ENCODE measurements at regions not wholly inside any gene's neighbourhood (a gene's known extent, or its start where the extent isn't known, plus 50 kb on each side); places are given as distances from the start of the nearest gene placed in this dataset.

GRCh38 chr7:22921386-22922086 lies 92.4 kb downstream of the HYCC1 start:
- in situ Hi-C loops (cut with HindIII; ENCODE audit: low pct_unique_long_range_greater_than_20kb, low sequenced_read_pairs), result no loop called here
- no peak for DNase-seq (ENCODE audit: low read depth)

- DNase-seq (ENCODE audit: low read depth), result peak; percentile 63
- in situ Hi-C loops (cut with HindIII; ENCODE audit: low pct_unique_long_range_greater_than_20kb, low sequenced_read_pairs), result no loop called here
Observed at GRCh38 chr7:22920672-22921071, 93.3 kb downstream of the HYCC1 start.

- in situ Hi-C loops (cut with HindIII; ENCODE audit: low pct_unique_long_range_greater_than_20kb, low sequenced_read_pairs), result no loop called here
- DNase-seq (ENCODE audit: low read depth), result no peak
Observed at GRCh38 chr7:22913158-22913557, 90.5 kb upstream of the TOMM7 start.

GRCh38 chr7:22911889-22912288 lies 89.2 kb upstream of the TOMM7 start:
- in situ Hi-C loops (cut with HindIII; ENCODE audit: low pct_unique_long_range_greater_than_20kb, low sequenced_read_pairs), result no loop called here
- DNase-seq (ENCODE audit: low read depth), result no peak

GRCh38 chr7:22909917-22910316 lies 87.3 kb upstream of the TOMM7 start:
- in situ Hi-C loops (cut with HindIII; ENCODE audit: low pct_unique_long_range_greater_than_20kb, low sequenced_read_pairs), result no loop called here
- no peak for DNase-seq (ENCODE audit: low read depth)

- in situ Hi-C loops (cut with HindIII; ENCODE audit: low pct_unique_long_range_greater_than_20kb, low sequenced_read_pairs), result no loop called here
- no peak for DNase-seq (ENCODE audit: low read depth)
Observed at GRCh38 chr7:22907805-22908204, 85.2 kb upstream of the TOMM7 start.

- DNase-seq (ENCODE audit: low read depth), result no peak
- in situ Hi-C loops (cut with HindIII; ENCODE audit: low pct_unique_long_range_greater_than_20kb, low sequenced_read_pairs), result no loop called here
Observed at GRCh38 chr7:22900784-22901183, 78.1 kb upstream of the TOMM7 start.

GRCh38 chr7:22900101-22900500 lies 77.5 kb upstream of the TOMM7 start:
- DNase-seq (ENCODE audit: low read depth), result no peak
- in situ Hi-C loops (cut with HindIII; ENCODE audit: low pct_unique_long_range_greater_than_20kb, low sequenced_read_pairs), result no loop called here

GRCh38 chr7:22896917-22897316 lies 74.3 kb upstream of the TOMM7 start:
- in situ Hi-C loops (cut with HindIII; ENCODE audit: low pct_unique_long_range_greater_than_20kb, low sequenced_read_pairs), result no loop called here
- DNase-seq (ENCODE audit: low read depth), result peak; percentile 47

GRCh38 chr7:22895828-22896165 lies 73.1 kb upstream of the TOMM7 start:
- no peak for DNase-seq (ENCODE audit: low read depth)
- in situ Hi-C loops (cut with HindIII; ENCODE audit: low pct_unique_long_range_greater_than_20kb, low sequenced_read_pairs), result no loop called here

- in situ Hi-C loops (cut with HindIII; ENCODE audit: low pct_unique_long_range_greater_than_20kb, low sequenced_read_pairs), result no loop called here
- no peak for DNase-seq (ENCODE audit: low read depth)
Observed at GRCh38 chr7:22895140-22895827, 72.6 kb upstream of the TOMM7 start.

GRCh38 chr7:22894546-22894945 lies 71.9 kb upstream of the TOMM7 start:
- in situ Hi-C loops (cut with HindIII; ENCODE audit: low pct_unique_long_range_greater_than_20kb, low sequenced_read_pairs), result no loop called here
- DNase-seq (ENCODE audit: low read depth), result no peak

GRCh38 chr7:22890773-22891172 lies 68.1 kb upstream of the TOMM7 start:
- in situ Hi-C loops (cut with HindIII; ENCODE audit: low pct_unique_long_range_greater_than_20kb, low sequenced_read_pairs), result no loop called here
- no peak for DNase-seq (ENCODE audit: low read depth)

- in situ Hi-C loops (cut with HindIII; ENCODE audit: low pct_unique_long_range_greater_than_20kb, low sequenced_read_pairs), result no loop called here
- DNase-seq (ENCODE audit: low read depth), result no peak
Observed at GRCh38 chr7:22885797-22886261, 63.2 kb upstream of the TOMM7 start.

GRCh38 chr7:22884911-22885788 lies 62.5 kb upstream of the TOMM7 start:
- DNase-seq (ENCODE audit: low read depth), result no peak
- in situ Hi-C loops (cut with HindIII; ENCODE audit: low pct_unique_long_range_greater_than_20kb, low sequenced_read_pairs), result no loop called here

GRCh38 chr7:22882106-22882505 lies 59.5 kb upstream of the TOMM7 start:
- no peak for DNase-seq (ENCODE audit: low read depth)
- in situ Hi-C loops (cut with HindIII; ENCODE audit: low pct_unique_long_range_greater_than_20kb, low sequenced_read_pairs), result no loop called here

GRCh38 chr7:22879709-22880306 lies 57.2 kb upstream of the TOMM7 start:
- no peak for DNase-seq (ENCODE audit: low read depth)
- in situ Hi-C loops (cut with HindIII; ENCODE audit: low pct_unique_long_range_greater_than_20kb, low sequenced_read_pairs), result no loop called here

- no peak for DNase-seq (ENCODE audit: low read depth)
- in situ Hi-C loops (cut with HindIII; ENCODE audit: low pct_unique_long_range_greater_than_20kb, low sequenced_read_pairs), result no loop called here
Observed at GRCh38 chr7:22879280-22879679, 56.6 kb upstream of the TOMM7 start.

Measured in Caki2 (cell line).